ENCODE measurements at regions not wholly inside any gene's neighbourhood (a gene's known extent, or its start where the extent isn't known, plus 50 kb on each side); places are given as distances from the start of the nearest gene placed in this dataset.

DNA sequence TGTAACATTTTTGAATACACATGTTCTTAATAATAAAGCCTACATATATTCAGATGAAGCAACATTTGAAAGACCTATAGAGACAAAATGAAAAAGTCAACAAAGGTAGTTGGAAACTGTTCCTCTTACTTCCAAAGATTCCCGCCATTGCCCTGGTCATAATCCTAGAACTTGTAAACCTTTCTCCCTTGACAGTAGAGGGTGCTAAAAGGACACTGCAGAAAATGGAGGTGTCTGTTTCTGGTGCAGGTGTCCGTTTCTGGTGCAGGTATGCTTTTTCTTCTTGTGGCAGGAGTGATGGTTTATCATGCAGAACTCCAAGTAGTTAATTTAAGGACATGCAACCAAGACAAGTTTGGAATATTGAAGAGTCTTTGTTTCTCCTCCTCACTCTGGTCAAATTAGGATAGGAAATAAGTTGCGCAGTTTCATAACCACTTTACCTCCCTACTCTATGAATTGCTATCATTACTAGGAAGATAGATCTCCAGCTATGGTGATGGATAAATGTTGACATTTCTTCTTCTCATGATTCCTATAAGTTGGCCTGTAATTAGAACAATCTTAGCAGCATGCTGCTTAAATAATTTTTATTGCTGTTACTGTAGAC lies 56.0 kb upstream of the FAM174A start:
- DNase-seq (ENCODE audit: low spot score) (no peak), FAIRE-seq (no peak)

GRCh38 chr5:100472091-100472490 lies 63.1 kb upstream of the FAM174A start:
- DNase-seq (ENCODE audit: low spot score), result no peak
- FAIRE-seq, result no peak

- FAIRE-seq (no peak), DNase-seq (ENCODE audit: low spot score) (no peak)
These were observed 65.4 kb upstream of the FAM174A start for GRCh38 chr5:100469767-100470166.

GRCh38 chr5:100464418-100464817 lies 70.8 kb upstream of the FAM174A start:
- DNase-seq (ENCODE audit: low spot score) (peak; percentile 61), FAIRE-seq (no peak)

- FAIRE-seq (no peak), DNase-seq (ENCODE audit: low spot score) (no peak)
These were observed 78.6 kb upstream of the FAM174A start for GRCh38 chr5:100456615-100457014.

DNA sequence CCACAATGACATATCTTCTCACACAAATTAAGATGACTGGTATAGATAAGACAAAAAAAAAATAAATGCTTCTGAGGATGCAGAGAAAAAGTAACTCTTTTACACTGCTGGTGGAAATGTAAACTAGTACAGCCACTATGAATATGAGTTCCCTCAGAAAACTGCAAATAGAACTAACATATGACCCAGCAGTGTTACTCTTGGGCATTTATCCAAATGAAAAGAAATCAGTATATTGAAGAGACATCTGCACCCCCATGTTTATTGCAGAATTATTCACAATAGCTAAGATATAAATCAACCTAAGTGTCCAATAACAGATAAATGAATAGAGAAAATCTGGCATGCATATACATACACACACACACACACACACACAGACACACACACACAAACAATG lies 83.0 kb upstream of the FAM174A start:
- FAIRE-seq (no peak), DNase-seq (ENCODE audit: low spot score) (no peak)

DNA sequence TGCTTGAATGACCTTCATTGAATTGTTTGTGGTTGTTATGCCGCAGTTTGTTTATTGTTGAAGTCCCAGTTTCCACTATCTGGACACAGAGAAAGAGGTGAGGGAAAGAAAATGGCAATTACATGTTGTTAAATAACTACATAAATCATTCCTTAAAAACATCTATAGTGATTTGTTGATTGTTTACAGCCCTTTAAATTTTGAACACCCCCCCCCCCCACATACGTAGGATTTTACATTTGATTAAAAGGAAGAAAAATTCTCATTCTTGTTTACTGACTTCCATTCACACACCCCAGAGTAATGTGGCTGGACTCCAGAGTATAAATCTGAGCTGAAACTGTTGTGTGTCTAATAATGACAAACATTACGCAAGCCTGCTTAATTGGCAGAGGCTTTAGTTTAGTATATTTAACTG lies 87.1 kb upstream of the FAM174A start:
- FAIRE-seq, result no peak
- no peak for DNase-seq (ENCODE audit: low spot score)

- FAIRE-seq, result no peak
- DNase-seq (ENCODE audit: low spot score), result no peak
These were observed 88.2 kb upstream of the FAM174A start for GRCh38 chr5:100446879-100447430.

DNA sequence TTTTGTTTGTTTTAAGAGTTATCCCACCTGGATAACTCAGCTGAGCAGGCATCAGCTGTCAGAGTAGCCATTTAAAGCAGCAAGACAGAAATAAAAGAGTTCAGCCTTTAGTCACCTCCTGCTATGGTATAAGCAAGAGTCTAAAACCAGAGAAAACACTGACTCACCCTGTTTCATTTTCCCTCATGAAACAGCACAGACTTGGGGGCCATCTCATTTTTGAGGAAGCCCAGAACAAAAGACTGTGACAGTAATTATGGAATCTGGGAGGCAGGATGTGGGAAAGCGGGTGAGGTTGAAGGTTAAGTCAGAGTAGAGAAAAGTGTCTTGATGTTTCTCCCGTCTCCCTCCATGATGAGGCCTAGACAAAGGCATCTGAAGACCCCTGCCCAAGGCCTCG lies 90.2 kb upstream of the FAM174A start:
- FAIRE-seq (no peak), DNase-seq (ENCODE audit: low spot score) (no peak)

DNA sequence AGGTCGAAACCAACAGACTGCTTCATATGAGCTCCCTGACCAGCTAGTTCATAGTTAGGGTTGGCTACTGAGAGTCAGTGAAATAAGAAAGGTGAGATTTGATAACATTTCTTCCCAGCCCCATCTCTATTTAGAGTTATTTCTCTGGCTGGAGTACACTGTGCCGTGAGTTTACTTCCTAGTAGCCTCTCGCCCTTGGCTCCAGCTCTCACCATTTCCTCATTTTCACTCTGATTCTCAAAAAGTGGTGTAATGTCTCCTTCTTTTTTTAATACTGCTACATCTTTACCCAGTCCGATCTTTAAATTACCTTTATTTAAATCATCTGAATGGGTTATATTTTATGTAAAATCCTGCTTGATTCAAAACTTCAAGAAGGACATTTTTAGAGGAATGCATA lies 100.4 kb upstream of the FAM174A start:
- FAIRE-seq, result no peak
- DNase-seq (ENCODE audit: low spot score), result no peak

- FAIRE-seq, result no peak
These were observed 102.4 kb upstream of the FAM174A start for GRCh38 chr5:100432741-100433140.

GRCh38 chr5:100430268-100431195 lies 104.6 kb upstream of the FAM174A start:
- DNase-seq (ENCODE audit: low spot score), result peak; percentile 4
- FAIRE-seq, result no peak

More at GRCh38 chr5:100432741-100433140, 102.4 kb upstream of the FAM174A start:
- no peak for DNase-seq (ENCODE audit: low spot score)

DNA sequence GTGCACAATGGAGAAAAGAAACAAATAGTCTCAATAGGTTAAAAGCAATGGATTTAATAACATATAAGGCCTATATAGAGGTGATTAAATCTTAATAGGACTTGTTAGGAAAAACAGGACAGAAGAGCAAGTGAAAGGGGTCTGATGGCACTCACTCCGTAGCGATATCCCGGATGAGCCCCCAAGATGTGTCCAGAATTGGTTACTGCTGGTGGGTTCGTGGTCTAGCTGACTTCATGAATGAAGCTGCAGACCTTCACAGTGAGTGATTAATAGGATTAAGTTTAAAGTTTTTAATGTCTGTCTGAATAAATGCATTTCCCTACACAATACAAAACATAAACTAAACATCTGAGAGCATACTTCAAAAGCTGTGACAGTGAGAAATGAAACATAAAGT lies 110.4 kb upstream of the FAM174A start:
- FAIRE-seq (no peak), DNase-seq (ENCODE audit: low spot score) (no peak)

- no peak for FAIRE-seq
- no peak for DNase-seq (ENCODE audit: low spot score)
These were observed 111.2 kb upstream of the FAM174A start for GRCh38 chr5:100424017-100424416.

DNA sequence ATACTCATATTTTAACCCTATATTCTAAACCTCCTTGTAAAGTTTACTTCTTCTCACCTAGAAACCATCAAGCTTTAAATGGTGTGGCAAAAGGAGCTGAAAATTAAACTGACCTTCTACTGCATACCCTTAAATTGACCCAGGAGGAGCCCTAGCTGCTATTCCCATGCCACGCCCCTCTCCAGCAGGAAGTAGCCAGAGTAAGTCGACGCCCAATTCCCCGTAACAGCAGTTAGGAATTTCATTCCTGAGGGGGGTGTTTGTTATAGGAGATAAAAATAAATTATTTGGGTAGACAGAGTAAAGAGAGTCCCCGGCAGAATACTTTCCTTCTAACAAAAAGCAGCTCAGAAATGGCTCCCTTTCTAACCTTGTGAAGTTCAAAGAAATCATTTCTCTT lies 111.8 kb upstream of the FAM174A start:
- no peak for DNase-seq (ENCODE audit: low spot score)
- no peak for FAIRE-seq

- DNase-seq (ENCODE audit: low spot score) (no peak), FAIRE-seq (no peak)
These were observed 113.8 kb upstream of the FAM174A start for GRCh38 chr5:100421360-100421759.

- FAIRE-seq, result no peak
These were observed 116.9 kb upstream of the FAM174A start for GRCh38 chr5:100418231-100418630.

GRCh38 chr5:100409660-100410151 lies 125.5 kb upstream of the FAM174A start:
- DNase-seq (ENCODE audit: low spot score) (no peak), FAIRE-seq (no peak)

More at GRCh38 chr5:100418231-100418630, 116.9 kb upstream of the FAM174A start:
- no peak for DNase-seq (ENCODE audit: low spot score)

DNA sequence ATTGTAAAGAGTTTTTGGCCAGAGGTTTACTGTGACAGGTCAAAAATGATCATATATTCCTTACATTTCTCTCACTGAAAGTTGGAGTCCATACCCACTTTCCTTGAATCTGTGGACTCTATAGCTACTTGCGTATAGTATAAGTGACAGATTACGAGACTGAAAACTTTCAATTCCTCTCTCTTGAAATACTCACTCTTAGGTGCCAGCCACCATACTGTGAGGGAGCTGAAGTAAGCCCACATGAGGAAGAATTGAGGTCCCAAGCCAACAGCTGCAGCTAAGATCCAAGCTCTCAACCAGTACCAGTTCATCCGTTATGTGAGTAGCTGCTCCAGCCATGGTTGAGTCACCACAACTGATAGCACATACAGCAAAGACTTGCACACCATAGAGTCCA lies 128.1 kb upstream of the FAM174A start:
- FAIRE-seq, result no peak
- no peak for DNase-seq (ENCODE audit: low spot score)

DNA sequence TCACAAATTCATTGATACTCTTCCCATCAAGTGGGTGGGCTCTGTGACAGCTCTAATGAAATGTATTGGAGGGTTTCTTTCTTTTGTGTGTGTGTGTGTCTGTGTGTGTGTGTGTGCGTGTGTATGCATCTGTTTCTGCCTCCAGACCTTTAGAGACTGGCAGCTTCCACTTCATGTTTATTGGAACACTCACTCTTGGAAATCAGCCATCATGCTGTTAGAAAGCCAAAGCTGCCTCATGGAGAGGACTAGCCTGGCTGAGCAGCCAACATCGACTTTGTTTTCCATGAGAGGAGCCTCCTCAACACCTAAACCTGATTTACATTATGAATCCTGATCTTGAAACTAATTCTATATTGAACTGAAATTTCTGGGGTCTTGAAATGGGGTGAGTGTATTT lies 128.5 kb upstream of the FAM174A start:
- DNase-seq (ENCODE audit: low spot score) (no peak), FAIRE-seq (no peak)

- FAIRE-seq, result no peak
- no peak for DNase-seq (ENCODE audit: low spot score)
These were observed 133.1 kb upstream of the FAM174A start for GRCh38 chr5:100402071-100402470.

DNA sequence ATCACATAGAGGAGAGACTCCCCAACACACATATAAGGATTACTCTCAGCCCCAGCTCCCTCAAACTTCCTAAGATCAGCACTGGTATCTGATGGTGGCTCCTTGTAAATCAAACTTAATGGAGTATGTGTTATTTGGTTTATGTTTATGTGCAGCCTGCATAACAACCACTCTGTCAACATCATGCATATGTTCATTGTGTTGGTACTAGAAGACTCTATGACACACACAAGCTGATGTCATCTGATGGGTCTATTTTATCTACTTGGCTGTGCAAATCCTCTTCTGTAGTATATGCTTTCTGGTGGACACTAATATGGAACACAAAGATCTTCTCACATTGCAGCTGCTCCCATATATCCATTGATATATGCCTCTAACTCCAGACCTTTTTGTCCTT lies 134.0 kb upstream of the FAM174A start:
- DNase-seq (ENCODE audit: low spot score) (no peak), FAIRE-seq (no peak)

All from RCC 7860 (cell line).